ENCODE measurements at regions not wholly inside any gene's neighbourhood (a gene's known extent, or its start where the extent isn't known, plus 50 kb on each side); places are given as distances from the start of the nearest gene placed in this dataset.
"Not testable (repeated sequence)": the region's sequence is repeated elsewhere in the genome, so short reads cannot be mapped to it uniquely, and the experiment has no call there.

DNA sequence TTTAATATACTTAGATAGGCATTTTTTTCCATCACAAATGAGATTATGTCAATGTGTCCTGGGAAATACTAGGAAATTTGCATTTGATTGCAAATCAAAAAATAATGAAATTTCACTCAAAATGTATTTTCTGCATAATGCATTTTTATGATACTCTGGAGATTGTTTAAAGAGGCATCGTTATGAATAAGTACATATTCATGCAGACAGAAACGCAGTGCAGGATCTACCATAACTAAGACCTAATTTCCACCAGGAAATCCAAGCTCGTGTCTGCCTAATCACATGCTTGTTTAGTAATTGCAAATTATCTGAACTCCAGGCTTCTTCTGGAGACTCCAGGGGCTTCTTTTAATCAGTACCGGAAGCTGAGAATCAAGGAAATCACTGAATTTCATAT, 163.5 kb upstream of the MXRA5 start:
- no peaks in the 10 kb centered on the region for H3K9me3 ChIP-seq (ENCODE audit: control insufficient read depth in 1 of 2, low read length in 2 of 2)
- H3K4me1 ChIP-seq (ENCODE audit: control insufficient read depth in 1 of 2, insufficient read depth in 2 of 2, low read length in 2 of 2), result no peaks in the 10 kb centered on the region
- H3K4me3 ChIP-seq (ENCODE audit: low read depth in 1 of 2, low read length in 2 of 2), result no peak overlapping the region
- no peak overlapping the region for H3K27ac ChIP-seq (ENCODE audit: low read length)
- no peaks in the 10 kb centered on the region for H3K27me3 ChIP-seq (ENCODE audit: low read depth, low read length)
- no peaks in the 10 kb centered on the region for H3K36me3 ChIP-seq (ENCODE audit: control insufficient read depth in 1 of 2, insufficient read depth in 2 of 2, low read length in 2 of 2)

- Histone ChIP-seq H3K36me3 (ENCODE audit: control insufficient read depth in 1 of 2, insufficient read depth in 2 of 2, low read length in 2 of 2) (no peaks in the 10 kb centered on the region), H3K4me1 (ENCODE audit: control insufficient read depth in 1 of 2, insufficient read depth in 2 of 2, low read length in 2 of 2) (no peaks in the 10 kb centered on the region), H3K9me3 (ENCODE audit: control insufficient read depth in 1 of 2, low read length in 2 of 2) (no peaks in the 10 kb centered on the region), H3K27me3 (ENCODE audit: low read depth, low read length) (no peaks in the 10 kb centered on the region), H3K27ac (ENCODE audit: low read length) (no peak overlapping the region), H3K4me3 (ENCODE audit: low read depth in 1 of 2, low read length in 2 of 2) (no peak overlapping the region)
Observed at GRCh38 chrX:3504916-3505315, 158.5 kb upstream of the MXRA5 start.

DNA sequence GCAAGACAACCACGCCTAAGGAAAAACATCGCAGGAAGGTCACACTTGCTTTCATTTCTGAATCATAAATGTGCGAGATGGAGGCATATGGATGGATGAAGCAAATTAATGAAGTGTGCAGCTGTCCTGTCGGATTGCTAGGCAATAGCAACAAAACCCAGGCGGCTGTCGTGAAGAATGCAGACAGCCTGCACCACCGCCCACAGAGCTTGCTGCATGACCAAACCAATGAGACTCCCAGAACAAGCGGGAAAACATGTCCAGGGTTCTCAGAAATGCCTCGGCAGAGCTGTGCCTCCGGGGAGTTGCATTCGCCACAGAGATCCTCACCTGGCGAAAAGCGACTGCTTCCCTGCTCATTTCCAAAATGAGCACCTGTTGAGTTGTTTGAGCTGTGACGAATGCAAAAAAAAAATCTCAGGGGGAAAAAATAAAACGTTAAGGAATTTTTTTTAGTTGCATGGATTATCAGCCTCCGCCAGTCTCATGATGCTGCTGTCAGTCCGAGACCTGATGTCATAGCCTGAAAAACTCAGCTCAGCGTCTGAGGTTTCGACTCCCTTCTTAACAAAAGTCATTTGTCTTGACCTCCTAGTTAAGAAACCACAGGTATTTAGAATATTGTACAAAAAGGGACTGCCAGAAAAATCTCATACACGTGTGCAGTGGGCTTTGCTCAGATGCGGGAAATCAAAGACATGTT, 155.5 kb upstream of the MXRA5 start:
- no peaks in the 10 kb centered on the region for H3K9me3 ChIP-seq (ENCODE audit: control insufficient read depth in 1 of 2, low read length in 2 of 2)
- no peak overlapping the region for H3K27ac ChIP-seq (ENCODE audit: low read length)
- H3K4me3 ChIP-seq (ENCODE audit: low read depth in 1 of 2, low read length in 2 of 2), result no peak overlapping the region
- no peaks in the 10 kb centered on the region for H3K27me3 ChIP-seq (ENCODE audit: low read depth, low read length)
- no peaks in the 10 kb centered on the region for H3K36me3 ChIP-seq (ENCODE audit: control insufficient read depth in 1 of 2, insufficient read depth in 2 of 2, low read length in 2 of 2)
- no peaks in the 10 kb centered on the region for H3K4me1 ChIP-seq (ENCODE audit: control insufficient read depth in 1 of 2, insufficient read depth in 2 of 2, low read length in 2 of 2)

GRCh38 chrX:3495836-3496769, 149.7 kb upstream of the MXRA5 start:
- not testable (repeated sequence) for H3K9me3 ChIP-seq (ENCODE audit: control insufficient read depth in 1 of 2, low read length in 2 of 2); H3K4me1 ChIP-seq (ENCODE audit: control insufficient read depth in 1 of 2, insufficient read depth in 2 of 2, low read length in 2 of 2); H3K27ac ChIP-seq (ENCODE audit: low read length); H3K36me3 ChIP-seq (ENCODE audit: control insufficient read depth in 1 of 2, insufficient read depth in 2 of 2, low read length in 2 of 2); H3K4me3 ChIP-seq (ENCODE audit: low read depth in 1 of 2, low read length in 2 of 2); H3K27me3 ChIP-seq (ENCODE audit: low read depth, low read length)

- Histone ChIP-seq H3K27ac (ENCODE audit: low read length) (no peak overlapping the region), H3K4me1 (ENCODE audit: control insufficient read depth in 1 of 2, insufficient read depth in 2 of 2, low read length in 2 of 2) (no peaks in the 10 kb centered on the region), H3K4me3 (ENCODE audit: low read depth in 1 of 2, low read length in 2 of 2) (no peak overlapping the region), H3K36me3 (ENCODE audit: control insufficient read depth in 1 of 2, insufficient read depth in 2 of 2, low read length in 2 of 2) (no peaks in the 10 kb centered on the region), H3K27me3 (ENCODE audit: low read depth, low read length) (no peaks in the 10 kb centered on the region), H3K9me3 (ENCODE audit: control insufficient read depth in 1 of 2, low read length in 2 of 2) (no peaks in the 10 kb centered on the region)
Observed at GRCh38 chrX:3493605-3494004, 147.2 kb upstream of the MXRA5 start.

DNA sequence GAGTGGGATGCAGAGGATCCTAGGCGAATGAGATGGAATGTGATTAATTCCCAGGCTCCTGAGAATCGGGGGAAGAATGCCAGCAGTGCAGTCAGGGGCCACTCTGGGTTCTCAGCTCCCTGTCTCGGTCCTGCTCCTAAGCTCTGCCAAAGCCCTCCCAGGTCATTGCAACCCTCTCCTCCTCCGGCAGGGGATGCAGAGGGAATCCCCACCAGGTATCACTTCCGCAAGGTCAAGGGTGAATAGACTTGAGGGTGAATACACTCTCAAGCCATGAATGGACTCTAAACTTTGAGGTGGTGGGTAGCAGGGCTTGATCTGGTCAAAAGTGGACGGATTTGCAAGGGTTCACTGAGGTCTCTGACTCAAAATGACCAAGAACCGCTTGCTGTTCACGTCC, 139.3 kb upstream of the MXRA5 start:
- Histone ChIP-seq H3K36me3 (ENCODE audit: control insufficient read depth in 1 of 2, insufficient read depth in 2 of 2, low read length in 2 of 2) (no peaks in the 10 kb centered on the region), H3K9me3 (ENCODE audit: control insufficient read depth in 1 of 2, low read length in 2 of 2) (no peaks in the 10 kb centered on the region), H3K4me3 (ENCODE audit: low read depth in 1 of 2, low read length in 2 of 2) (no peak overlapping the region), H3K4me1 (ENCODE audit: control insufficient read depth in 1 of 2, insufficient read depth in 2 of 2, low read length in 2 of 2) (no peaks in the 10 kb centered on the region), H3K27me3 (ENCODE audit: low read depth, low read length) (no peaks in the 10 kb centered on the region), H3K27ac (ENCODE audit: low read length) (no peak overlapping the region)

DNA sequence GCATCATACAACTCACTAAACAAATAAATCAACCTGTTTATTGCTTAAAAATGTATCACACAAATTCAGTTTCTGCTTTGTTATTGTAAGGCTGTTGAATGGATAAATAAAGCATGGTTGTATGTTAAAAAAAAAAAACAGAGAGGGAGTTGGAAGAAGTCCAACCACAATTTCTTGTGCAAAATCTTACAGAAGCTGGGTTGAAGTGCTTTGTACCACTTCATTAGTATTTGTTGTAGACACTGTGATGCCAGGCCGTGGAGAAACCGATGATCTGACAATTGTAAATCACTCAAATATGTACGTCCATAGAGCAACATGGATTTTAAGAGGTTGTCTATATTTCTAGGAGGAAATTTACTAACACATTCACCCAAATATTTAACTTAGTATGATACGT, 132.6 kb upstream of the MXRA5 start:
- no peak overlapping the region for H3K4me3 ChIP-seq (ENCODE audit: low read depth in 1 of 2, low read length in 2 of 2)
- H3K9me3 ChIP-seq (ENCODE audit: control insufficient read depth in 1 of 2, low read length in 2 of 2), result no peaks in the 10 kb centered on the region
- H3K36me3 ChIP-seq (ENCODE audit: control insufficient read depth in 1 of 2, insufficient read depth in 2 of 2, low read length in 2 of 2), result no peaks in the 10 kb centered on the region
- H3K27ac ChIP-seq (ENCODE audit: low read length), result no peak overlapping the region
- H3K4me1 ChIP-seq (ENCODE audit: control insufficient read depth in 1 of 2, insufficient read depth in 2 of 2, low read length in 2 of 2), result no peaks in the 10 kb centered on the region
- H3K27me3 ChIP-seq (ENCODE audit: low read depth, low read length), result no peaks in the 10 kb centered on the region

GRCh38 chrX:3476973-3477372, 130.5 kb upstream of the MXRA5 start:
- H3K4me1 ChIP-seq (ENCODE audit: control insufficient read depth in 1 of 2, insufficient read depth in 2 of 2, low read length in 2 of 2), result no peaks in the 10 kb centered on the region
- H3K36me3 ChIP-seq (ENCODE audit: control insufficient read depth in 1 of 2, insufficient read depth in 2 of 2, low read length in 2 of 2), result no peaks in the 10 kb centered on the region
- H3K4me3 ChIP-seq (ENCODE audit: low read depth in 1 of 2, low read length in 2 of 2), result no peak overlapping the region
- no peak overlapping the region for H3K27ac ChIP-seq (ENCODE audit: low read length)
- H3K9me3 ChIP-seq (ENCODE audit: control insufficient read depth in 1 of 2, low read length in 2 of 2), result no peaks in the 10 kb centered on the region
- no peaks in the 10 kb centered on the region for H3K27me3 ChIP-seq (ENCODE audit: low read depth, low read length)

GRCh38 chrX:3470211-3470679, 123.8 kb upstream of the MXRA5 start:
- not testable (repeated sequence) for H3K27ac ChIP-seq (ENCODE audit: low read length); H3K27me3 ChIP-seq (ENCODE audit: low read depth, low read length); H3K4me3 ChIP-seq (ENCODE audit: low read depth in 1 of 2, low read length in 2 of 2); H3K36me3 ChIP-seq (ENCODE audit: control insufficient read depth in 1 of 2, insufficient read depth in 2 of 2, low read length in 2 of 2); H3K4me1 ChIP-seq (ENCODE audit: control insufficient read depth in 1 of 2, insufficient read depth in 2 of 2, low read length in 2 of 2); H3K9me3 ChIP-seq (ENCODE audit: control insufficient read depth in 1 of 2, low read length in 2 of 2)

GRCh38 chrX:3468031-3468430, 121.6 kb upstream of the MXRA5 start:
- no peaks in the 10 kb centered on the region for H3K4me1 ChIP-seq (ENCODE audit: control insufficient read depth in 1 of 2, insufficient read depth in 2 of 2, low read length in 2 of 2)
- no peak overlapping the region for H3K27ac ChIP-seq (ENCODE audit: low read length)
- no peak overlapping the region for H3K4me3 ChIP-seq (ENCODE audit: low read depth in 1 of 2, low read length in 2 of 2)
- no peaks in the 10 kb centered on the region for H3K9me3 ChIP-seq (ENCODE audit: control insufficient read depth in 1 of 2, low read length in 2 of 2)
- H3K36me3 ChIP-seq (ENCODE audit: control insufficient read depth in 1 of 2, insufficient read depth in 2 of 2, low read length in 2 of 2), result no peaks in the 10 kb centered on the region
- H3K27me3 ChIP-seq (ENCODE audit: low read depth, low read length), result no peaks in the 10 kb centered on the region

DNA sequence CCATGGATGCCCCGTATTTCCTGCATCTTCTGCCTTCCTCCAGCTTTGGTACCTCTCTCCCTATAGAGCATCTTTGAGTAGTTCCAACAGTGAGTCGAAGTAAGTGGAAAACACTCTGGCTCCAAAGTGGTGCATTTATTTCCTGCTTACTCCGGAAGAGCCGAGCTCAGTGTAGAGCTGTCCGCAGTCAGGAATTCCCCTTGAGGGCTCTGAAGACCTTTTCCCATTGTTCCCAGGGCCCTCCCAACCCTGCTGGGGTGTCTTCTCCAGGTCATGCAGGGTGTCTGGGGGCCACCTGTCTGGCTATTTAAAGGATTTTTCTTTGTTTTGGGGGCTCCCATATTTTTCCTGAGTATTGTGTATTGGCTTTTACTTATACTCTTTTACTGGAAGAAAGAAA, 118.6 kb upstream of the MXRA5 start:
- Histone ChIP-seq H3K27me3 (ENCODE audit: low read depth, low read length) (no peaks in the 10 kb centered on the region), H3K4me1 (ENCODE audit: control insufficient read depth in 1 of 2, insufficient read depth in 2 of 2, low read length in 2 of 2) (no peaks in the 10 kb centered on the region), H3K4me3 (ENCODE audit: low read depth in 1 of 2, low read length in 2 of 2) (no peak overlapping the region), H3K27ac (ENCODE audit: low read length) (no peak overlapping the region), H3K9me3 (ENCODE audit: control insufficient read depth in 1 of 2, low read length in 2 of 2) (no peaks in the 10 kb centered on the region), H3K36me3 (ENCODE audit: control insufficient read depth in 1 of 2, insufficient read depth in 2 of 2, low read length in 2 of 2) (no peaks in the 10 kb centered on the region)

Data from muscle layer of duodenum (tissue), 2 donors.